Activated naive CD4-positive, alpha-beta T cell treated with anti-CD3 and anti-CD28 coated beads, Interleukin-2, amount 10 ng/mL, durations not matched to agents 7 days and 5 days (primary cell): ENCODE measurements at regions not wholly inside any gene's neighbourhood (a gene's known extent, or its start where the extent isn't known, plus 50 kb on each side); places are given as distances from the start of the nearest gene placed in this dataset.
"Not testable (repeated sequence)": the region's sequence is repeated elsewhere in the genome, so short reads cannot be mapped to it uniquely, and the experiment has no call there.

Experiments
- CTCF ChIA-PET: fragments of 350-600 bp; sonication (Branson Sonifier 250); formaldehyde crosslinking; loops from one replicate; lab custom pipeline; 2021; ENCODE audit warnings: antibody characterized with exemption; lab: Charles Lee
- DNase-seq: peaks from one replicate; pipeline ENCODE4 v3.0.0-alpha.2; 2020
- H3K27ac Mint-ChIP-seq: one replicate; pipeline ENCODE4 v1.8.0; 2021; ENCODE audit warnings: mild to moderate bottlenecking, moderate library complexity, mixed read lengths
- H3K27me3 Mint-ChIP-seq: one replicate; pipeline ENCODE4 v1.8.0; 2021; ENCODE audit warnings: mild to moderate bottlenecking, mixed read lengths
- H3K36me3 Mint-ChIP-seq: one replicate; pipeline ENCODE4 v1.8.0; 2021; ENCODE audit warnings: mixed read lengths
- H3K4me1 Mint-ChIP-seq: one replicate; pipeline ENCODE4 v1.8.0; 2021; ENCODE audit warnings: mixed read lengths
- H3K4me3 Mint-ChIP-seq: one replicate; pipeline ENCODE4 v1.8.0; 2021; ENCODE audit warnings: mild to moderate bottlenecking, moderate library complexity, mixed read lengths
- H3K9me3 Mint-ChIP-seq: one replicate; pipeline ENCODE4 v1.8.0; 2021; ENCODE audit warnings: mixed read lengths

- H3K27me3 Mint-ChIP-seq, H3K36me3 Mint-ChIP-seq, H3K9me3 Mint-ChIP-seq, CTCF ChIA-PET, H3K4me3 Mint-ChIP-seq, H3K4me1 Mint-ChIP-seq, H3K27ac Mint-ChIP-seq, DNase-seq: not testable (repeated sequence)
These were observed 133.1 kb upstream of the PHYHIPL start for GRCh38 chr10:59043358-59043757.

GRCh38 chr10:59047180-59047579 lies 129.3 kb upstream of the PHYHIPL start:
- no peak overlapping the region for H3K4me3 Mint-ChIP-seq

DNA sequence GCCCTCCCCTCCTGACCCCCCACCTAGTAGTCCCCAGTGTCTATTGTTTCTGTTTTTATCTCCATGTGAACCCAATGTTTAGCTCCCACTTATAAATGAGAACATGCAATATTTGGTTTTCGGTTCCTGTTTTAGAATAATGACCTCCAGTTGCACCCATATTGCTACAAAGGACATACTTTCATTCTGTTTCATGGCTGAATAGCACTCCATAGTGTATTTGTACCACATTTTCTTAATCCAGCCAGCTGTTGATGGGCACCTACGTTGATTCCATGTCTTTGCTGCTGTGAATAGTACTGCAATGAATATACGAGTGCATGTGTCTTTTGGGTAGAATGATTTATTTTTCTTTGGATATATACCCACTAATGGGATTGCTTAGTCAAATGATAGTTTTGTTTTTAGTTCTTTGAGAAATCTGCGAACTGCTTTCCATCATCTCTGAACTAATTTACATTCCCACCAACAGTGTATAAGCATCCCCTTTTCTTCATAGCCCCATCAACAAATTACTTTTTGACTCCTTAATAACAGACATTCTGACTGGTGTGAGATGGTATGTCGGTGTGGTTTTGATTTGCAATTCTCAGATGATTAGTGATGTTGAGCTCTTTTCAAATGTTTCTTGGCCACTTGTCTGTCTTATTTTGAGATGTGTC lies 128.4 kb upstream of the PHYHIPL start:
- no peaks in the 10 kb centered on the region for H3K9me3 Mint-ChIP-seq
- no peaks in the 10 kb centered on the region for H3K4me1 Mint-ChIP-seq
- H3K36me3 Mint-ChIP-seq: no peaks in the 10 kb centered on the region
- H3K4me3 Mint-ChIP-seq: no peak overlapping the region
- H3K27ac Mint-ChIP-seq: no peak overlapping the region
- no peaks in the 10 kb centered on the region for H3K27me3 Mint-ChIP-seq
- no peak for DNase-seq
- CTCF ChIA-PET: interaction anchor here (0.7 kb wide), 1 partner anchor 357 kb away, joined by 3 read pairs; no protein-coding TSS in a partner anchor

More at GRCh38 chr10:59047180-59047579, 129.3 kb upstream of the PHYHIPL start:
- no peak for DNase-seq
- CTCF ChIA-PET: no interaction called here
- H3K36me3 Mint-ChIP-seq: no peaks in the 10 kb centered on the region
- H3K4me1 Mint-ChIP-seq: no peaks in the 10 kb centered on the region
- H3K9me3 Mint-ChIP-seq: no peaks in the 10 kb centered on the region
- H3K27ac Mint-ChIP-seq: no peak overlapping the region
- H3K27me3 Mint-ChIP-seq: no peaks in the 10 kb centered on the region

GRCh38 chr10:59053502-59053901 lies 122.9 kb upstream of the PHYHIPL start:
- DNase-seq, CTCF ChIA-PET, H3K9me3 Mint-ChIP-seq, H3K27ac Mint-ChIP-seq, H3K4me3 Mint-ChIP-seq, H3K36me3 Mint-ChIP-seq, H3K27me3 Mint-ChIP-seq, H3K4me1 Mint-ChIP-seq: not testable (repeated sequence)

DNA sequence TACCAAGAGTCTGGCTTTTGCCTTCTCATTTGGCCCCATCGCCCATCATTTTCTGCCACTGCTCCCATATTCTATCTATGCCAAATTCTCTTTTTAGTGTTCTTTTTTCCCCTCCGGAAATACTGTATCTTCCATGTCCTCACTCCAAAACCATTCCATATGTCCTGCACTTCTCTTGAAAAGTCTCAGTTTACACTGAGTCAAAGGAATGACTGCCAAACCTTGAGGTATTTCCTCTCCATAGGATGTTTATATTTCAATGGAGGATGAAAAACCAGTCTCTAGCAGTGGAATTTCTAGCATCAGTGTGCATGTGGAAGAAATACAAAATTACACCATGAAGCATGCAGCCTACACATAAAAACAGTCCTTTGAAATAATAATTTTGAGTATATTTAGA lies 121.4 kb upstream of the PHYHIPL start:
- H3K9me3 Mint-ChIP-seq: peaks cover 7% of the 10 kb centered on the region
- no peak for DNase-seq
- CTCF ChIA-PET: no interaction called here

GRCh38 chr10:59057345-59057744 lies 119.1 kb upstream of the PHYHIPL start:
- H3K4me1 Mint-ChIP-seq: no peaks in the 10 kb centered on the region
- CTCF ChIA-PET: no interaction called here
- DNase-seq: no peak
- no peaks in the 10 kb centered on the region for H3K36me3 Mint-ChIP-seq
- H3K4me3 Mint-ChIP-seq: no peak overlapping the region
- peaks cover 7% of the 10 kb centered on the region for H3K9me3 Mint-ChIP-seq
- no peaks in the 10 kb centered on the region for H3K27me3 Mint-ChIP-seq
- H3K27ac Mint-ChIP-seq: no peak overlapping the region

More for the DNA sequence above, 121.4 kb upstream of the PHYHIPL start:
- Mint-ChIP-seq H3K4me3 (no peak overlapping the region), H3K27me3 (no peaks in the 10 kb centered on the region), H3K27ac (no peak overlapping the region), H3K4me1 (no peaks in the 10 kb centered on the region), H3K36me3 (no peaks in the 10 kb centered on the region)

DNA sequence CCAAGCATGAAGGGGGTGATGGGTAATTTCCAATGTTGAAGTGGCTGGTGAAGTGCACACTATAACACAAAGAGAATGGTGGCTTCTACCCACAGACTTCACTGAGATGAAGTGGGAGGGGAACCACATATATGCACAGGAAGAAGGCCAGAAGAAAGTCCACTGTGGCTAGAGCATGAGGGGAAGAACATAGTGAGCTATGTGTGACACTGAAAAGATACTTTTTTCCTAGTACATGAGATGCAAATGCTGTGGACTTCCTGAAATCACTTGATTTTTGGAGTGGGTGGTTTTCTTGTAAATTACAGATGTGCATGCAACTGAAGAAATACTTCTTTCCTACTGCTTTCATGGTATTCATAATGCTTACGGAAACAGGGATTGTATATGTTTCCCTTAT lies 115.6 kb upstream of the PHYHIPL start:
- H3K36me3 Mint-ChIP-seq: no peaks in the 10 kb centered on the region
- no peak overlapping the region for H3K27ac Mint-ChIP-seq
- H3K27me3 Mint-ChIP-seq: no peaks in the 10 kb centered on the region
- H3K9me3 Mint-ChIP-seq: peaks cover 2% of the 10 kb centered on the region
- no peaks in the 10 kb centered on the region for H3K4me1 Mint-ChIP-seq
- DNase-seq: no peak
- CTCF ChIA-PET: no interaction called here
- H3K4me3 Mint-ChIP-seq: no peak overlapping the region

GRCh38 chr10:59063491-59063890 lies 113.0 kb upstream of the PHYHIPL start:
- CTCF ChIA-PET: no interaction called here
- Mint-ChIP-seq H3K9me3 (peaks cover 2% of the 10 kb centered on the region), H3K36me3 (no peaks in the 10 kb centered on the region), H3K27ac (no peak overlapping the region), H3K27me3 (no peaks in the 10 kb centered on the region), H3K4me3 (no peak overlapping the region), H3K4me1 (no peaks in the 10 kb centered on the region)
- no peak for DNase-seq

DNA sequence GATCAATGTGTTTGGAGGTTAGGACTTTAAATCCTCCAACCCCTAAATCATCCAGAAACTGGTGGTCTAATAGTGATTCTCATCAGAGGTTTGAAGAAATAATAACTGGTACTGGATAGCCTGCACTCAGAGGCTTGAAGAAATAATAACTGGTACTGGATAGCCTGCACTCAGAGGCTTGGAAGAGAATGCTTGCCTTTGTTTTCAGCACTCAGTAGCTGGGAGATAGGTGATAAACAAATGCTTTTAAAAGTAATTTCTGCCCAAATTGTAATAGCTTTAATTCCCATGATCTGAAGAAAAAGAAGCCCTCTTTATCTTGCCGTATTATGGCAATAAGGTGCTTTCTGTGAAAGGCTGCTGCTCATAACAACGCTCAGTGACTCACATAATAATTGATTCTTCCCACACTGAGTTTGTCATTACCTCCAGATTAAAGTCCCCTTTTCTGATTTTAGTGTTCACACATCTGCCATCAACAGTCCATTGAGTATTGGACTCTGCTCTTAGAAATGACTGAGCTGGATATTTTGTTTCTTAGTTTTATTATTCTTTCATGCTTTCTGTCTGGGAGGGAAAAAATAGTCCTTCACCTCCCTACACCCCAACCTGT lies 112.3 kb upstream of the PHYHIPL start:
- no peak overlapping the region for H3K4me3 Mint-ChIP-seq
- no peaks in the 10 kb centered on the region for H3K27me3 Mint-ChIP-seq
- CTCF ChIA-PET: no interaction called here
- DNase-seq: no peak
- H3K9me3 Mint-ChIP-seq: peaks cover 2% of the 10 kb centered on the region
- H3K36me3 Mint-ChIP-seq: no peaks in the 10 kb centered on the region
- no peak overlapping the region for H3K27ac Mint-ChIP-seq
- H3K4me1 Mint-ChIP-seq: no peaks in the 10 kb centered on the region

DNA sequence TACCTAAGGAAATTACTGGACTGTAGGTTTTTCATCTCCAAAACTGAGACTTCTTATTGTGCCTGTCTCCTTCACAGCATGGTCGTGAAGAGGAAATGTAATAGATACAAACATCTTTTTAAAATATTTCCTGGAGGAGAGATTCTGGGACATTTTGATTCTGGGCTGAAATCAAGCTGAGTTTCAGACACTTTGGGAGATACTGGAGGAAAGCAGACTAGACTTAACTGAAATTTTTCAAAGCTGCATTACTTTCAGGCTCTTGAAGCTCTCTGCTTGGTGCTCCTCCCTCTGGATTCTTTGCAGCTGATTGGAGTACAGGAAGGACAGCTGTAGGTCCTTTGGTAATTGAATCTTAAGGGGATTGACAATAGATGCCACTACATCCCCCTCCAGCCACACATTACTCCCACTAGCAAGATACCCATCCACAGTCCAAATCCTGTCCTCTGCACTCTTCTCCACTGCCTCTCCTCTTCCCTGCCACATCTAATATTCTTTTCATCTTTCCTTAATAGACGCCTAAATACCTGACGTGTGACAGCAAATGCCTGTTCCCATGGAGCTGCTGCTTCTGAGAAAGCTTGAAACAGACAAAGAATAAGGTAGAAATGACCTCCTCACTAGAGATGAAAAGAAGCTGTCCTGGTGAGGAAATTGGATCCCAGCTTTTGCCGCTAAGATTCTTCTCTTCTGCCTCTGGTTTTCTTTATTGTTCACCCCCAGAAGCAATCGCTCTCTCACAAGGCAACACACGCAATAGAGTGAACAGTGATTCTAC lies 111.5 kb upstream of the PHYHIPL start:
- no peak overlapping the region for H3K4me3 Mint-ChIP-seq
- no peaks in the 10 kb centered on the region for H3K4me1 Mint-ChIP-seq
- H3K9me3 Mint-ChIP-seq: no peaks in the 10 kb centered on the region
- H3K27me3 Mint-ChIP-seq: no peaks in the 10 kb centered on the region
- H3K27ac Mint-ChIP-seq: no peak overlapping the region
- H3K36me3 Mint-ChIP-seq: no peaks in the 10 kb centered on the region
- DNase-seq: no peak
- CTCF ChIA-PET: no interaction called here

GRCh38 chr10:59068581-59069191 lies 107.8 kb upstream of the PHYHIPL start:
- H3K36me3 Mint-ChIP-seq: no peaks in the 10 kb centered on the region
- H3K4me1 Mint-ChIP-seq: no peaks in the 10 kb centered on the region
- CTCF ChIA-PET: no interaction called here
- no peaks in the 10 kb centered on the region for H3K27me3 Mint-ChIP-seq
- H3K4me3 Mint-ChIP-seq: no peak overlapping the region
- DNase-seq: no peak
- H3K27ac Mint-ChIP-seq: no peak overlapping the region
- no peaks in the 10 kb centered on the region for H3K9me3 Mint-ChIP-seq

DNA sequence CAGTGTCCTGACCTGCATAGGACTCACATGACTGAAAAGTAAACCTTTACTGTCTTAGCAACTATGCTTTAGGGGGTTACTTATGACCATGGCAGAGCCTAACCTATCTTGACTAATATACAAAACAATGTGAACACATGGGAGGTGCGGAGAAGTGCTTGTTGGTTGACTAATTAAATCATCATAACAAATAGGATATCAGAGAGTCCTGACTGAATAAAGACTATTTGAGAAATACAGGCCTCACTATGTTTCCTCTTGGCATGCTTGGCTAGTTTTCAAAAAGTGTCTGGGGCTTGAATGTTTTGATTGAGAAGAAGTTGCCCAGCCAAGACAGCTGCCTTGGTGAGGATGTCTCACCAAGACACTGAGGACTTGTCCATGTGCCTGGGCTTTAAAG lies 104.4 kb upstream of the PHYHIPL start:
- H3K4me1 Mint-ChIP-seq: no peaks in the 10 kb centered on the region
- no peaks in the 10 kb centered on the region for H3K9me3 Mint-ChIP-seq
- no peak for DNase-seq
- H3K27ac Mint-ChIP-seq: no peak overlapping the region
- CTCF ChIA-PET: no interaction called here
- H3K4me3 Mint-ChIP-seq: no peak overlapping the region
- H3K27me3 Mint-ChIP-seq: no peaks in the 10 kb centered on the region
- H3K36me3 Mint-ChIP-seq: no peaks in the 10 kb centered on the region

- CTCF ChIA-PET: no interaction called here
These were observed 102.9 kb upstream of the PHYHIPL start for GRCh38 chr10:59073456-59074053.

DNA sequence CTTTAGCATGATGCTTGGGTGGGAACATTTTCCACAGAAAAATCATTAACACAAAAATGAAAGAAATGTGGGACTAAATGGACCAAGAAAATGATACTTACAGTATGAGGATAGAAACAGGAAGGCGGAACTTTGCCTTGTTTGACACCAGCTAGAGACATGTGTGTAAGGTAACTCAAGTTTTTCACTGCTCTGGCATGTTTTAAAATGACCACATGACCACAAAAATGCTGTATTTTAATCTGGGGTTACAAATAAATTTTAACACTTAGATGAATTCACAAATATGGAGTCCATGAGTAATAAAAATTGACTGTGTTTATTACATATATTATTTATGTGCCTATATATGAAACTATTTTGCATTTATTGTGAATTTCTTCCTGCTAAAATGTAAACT lies 100.9 kb upstream of the PHYHIPL start:
- no peaks in the 10 kb centered on the region for H3K27me3 Mint-ChIP-seq
- no peaks in the 10 kb centered on the region for H3K4me1 Mint-ChIP-seq
- no peak overlapping the region for H3K4me3 Mint-ChIP-seq
- no peaks in the 10 kb centered on the region for H3K36me3 Mint-ChIP-seq
- H3K27ac Mint-ChIP-seq: no peak overlapping the region
- H3K9me3 Mint-ChIP-seq: no peaks in the 10 kb centered on the region
- CTCF ChIA-PET: no interaction called here
- DNase-seq: no peak

More at GRCh38 chr10:59073456-59074053, 102.9 kb upstream of the PHYHIPL start:
- no peak for DNase-seq
- Mint-ChIP-seq H3K27me3 (no peaks in the 10 kb centered on the region), H3K36me3 (no peaks in the 10 kb centered on the region), H3K4me1 (no peaks in the 10 kb centered on the region), H3K4me3 (no peak overlapping the region), H3K27ac (no peak overlapping the region), H3K9me3 (no peaks in the 10 kb centered on the region)
